GM23248 (cell line): ENCODE measurements at regions not wholly inside any gene's neighbourhood (a gene's known extent, or its start where the extent isn't known, plus 50 kb on each side); places are given as distances from the start of the nearest gene placed in this dataset.

ENCODE experiments used
- EZH2 ChIP-seq: fragments of 200-600 bp; sonication (generic); IDR thresholded peaks from 2 replicates; pipeline ENCODE4 v1.6.1; 2018; ENCODE audit warnings: antibody characterized with exemption, mild to moderate bottlenecking; ENCODE audit not compliant: insufficient read depth, poor library complexity, severe bottlenecking
- EZH2phosphoT487 ChIP-seq: fragments of 200-600 bp; sonication (generic); IDR thresholded peaks from 2 replicates; pipeline ENCODE4 v1.6.1; 2018; ENCODE audit warnings: antibody characterized with exemption, moderate library complexity, mild to moderate bottlenecking, low read depth; ENCODE audit not compliant: insufficient read depth

GRCh38 chr4:63922146-63922545 lies 487.1 kb downstream of the TECRL start:
- TF ChIP-seq EZH2phosphoT487 (no peak), EZH2 (no peak)
